A549 (cell line): ENCODE measurements at regions not wholly inside any gene's neighbourhood (a gene's known extent, or its start where the extent isn't known, plus 50 kb on each side); places are given as distances from the start of the nearest gene placed in this dataset.

Experiments used
- ATAC-seq, 2 experiments: fragments of 200-7000 bp in 1 of 2; fragments of >200 bp in 1 of 2; cut with Nextera tagmentation in 1 of 2; cut with Tn5 transposase in 1 of 2; 3 replicates each; pipeline versions ENCODE4 v1.8.0 to v1.9.1; 2018 to 2020; ENCODE audit warnings: mild to moderate bottlenecking in 1 of 2, moderate library complexity in 1 of 2
- CTCF ChIA-PET: fragments of 300-600 bp; sonication (Branson Sonifier 250); formaldehyde crosslinking; extraction: SDS; loops from one replicate; lab custom pipeline; 2021; ENCODE audit warnings: antibody characterized with exemption, inconsistent platforms; lab: Yijun Ruan, JAX
- POLR2A ChIA-PET: fragments of 350-600 bp; formaldehyde crosslinking; extraction: SDS; loops from one replicate; lab custom pipeline; 2021; ENCODE audit warnings: antibody characterized with exemption, inconsistent platforms; lab: Yijun Ruan, JAX
- DNase-seq, 2 experiments: peaks; one replicate each; pipeline versions ENCODE4 v3.0.0 to v3.0.0-alpha.2; 2011 to 2016; ENCODE audit warnings: low read depth in 1 of 2, low spot score in 1 of 2
- FAIRE-seq: peaks from 2 replicates; lab custom pipeline; 2011; peaks lifted over from hg19 to GRCh38; lab: Jason Lieb, UNC
- H3K27ac ChIP-seq, 2 experiments: fragments of >200 bp; sonication (Bioruptor Twin); formaldehyde crosslinking; 3 replicates each; pipeline ENCODE4 v1.5.1; 2016 to 2017
- H3K4me1 ChIP-seq: fragments of >200 bp; sonication (Bioruptor Twin); formaldehyde crosslinking; 3 replicates; pipeline ENCODE4 v1.6.1; 2016
- H3K4me2 ChIP-seq: fragments of >200 bp; sonication (Bioruptor Twin); formaldehyde crosslinking; 3 replicates; pipeline ENCODE4 v1.6.1; 2016
- H3K4me3 ChIP-seq: fragments of >200 bp; sonication (Bioruptor Twin); formaldehyde crosslinking; 3 replicates; pipeline ENCODE4 v1.5.1; 2016
- H3K9me3 ChIP-seq: fragments of >200 bp; sonication (Bioruptor Twin); formaldehyde crosslinking; 3 replicates; pipeline ENCODE4 v1.6.1; 2016
- CBX8 ChIP-seq: fragments of 200-600 bp; sonication (generic); IDR thresholded peaks from 2 replicates; pipeline ENCODE4 v1.6.1; 2016
- CEBPB ChIP-seq, 2 experiments: fragments of >200 bp in 1 of 2; sonication (Bioruptor Twin) in 1 of 2; formaldehyde crosslinking in 1 of 2; IDR thresholded peaks; 2 replicates each; pipeline ENCODE4 v1.6.1; 2012 to 2016
- CHD2 ChIP-seq: fragments of 150-350 bp; IDR thresholded peaks from 2 replicates; pipeline ENCODE4 v1.6.1; 2014; ENCODE audit warnings: low read length; ENCODE audit not compliant: partially characterized antibody
- E2F6 ChIP-seq: IDR thresholded peaks from 2 replicates; pipeline ENCODE4 v1.6.1; 2012; ENCODE audit warnings: low read depth, borderline replicate concordance
- EHF ChIP-seq: fragments of 250-450 bp; sonication (Bioruptor Pico); IDR thresholded peaks from 2 replicates; pipeline ENCODE4 v1.5.0; 2020; ENCODE audit warnings: mild to moderate bottlenecking
- FOSB ChIP-seq: fragments of 250-450 bp; sonication (Bioruptor Pico); IDR thresholded peaks from 2 replicates; pipeline ENCODE4 v1.5.0; 2020; ENCODE audit warnings: mild to moderate bottlenecking, moderate library complexity
- FOXS1 ChIP-seq: fragments of 250-450 bp; sonication (Bioruptor Pico); IDR thresholded peaks from 2 replicates; pipeline ENCODE4 v1.5.0; 2020; ENCODE audit warnings: mild to moderate bottlenecking, moderate library complexity
- GATA3 ChIP-seq: IDR thresholded peaks from 2 replicates; pipeline ENCODE4 v1.6.1; 2012; ENCODE audit warnings: borderline replicate concordance
- HEYL ChIP-seq: fragments of 250-450 bp; sonication (Bioruptor Pico); IDR thresholded peaks from 2 replicates; pipeline ENCODE4 v1.8.0; 2021; ENCODE audit warnings: mild to moderate bottlenecking, moderate library complexity
- HOXB13 ChIP-seq: fragments of 250-450 bp; sonication (Bioruptor Pico); IDR thresholded peaks from 2 replicates; pipeline ENCODE4 v1.5.0; 2020; ENCODE audit warnings: low read depth, mild to moderate bottlenecking, moderate library complexity
- JUN ChIP-seq, 2 experiments: fragments of >200 bp; sonication (Bioruptor Twin); formaldehyde crosslinking; IDR thresholded peaks; 2 replicates in 1 of 2; 3 replicates in 1 of 2; pipeline ENCODE4 v1.6.1; 2016 to 2017
- JUNB ChIP-seq: fragments of >200 bp; sonication (Bioruptor Twin); formaldehyde crosslinking; IDR thresholded peaks from 2 replicates; pipeline ENCODE4 v1.6.1; 2016
- MAFK ChIP-seq: fragments of 450-650 bp; IDR thresholded peaks from 2 replicates; pipeline ENCODE4 v1.6.1; 2014; ENCODE audit not compliant: partially characterized antibody
- MAZ ChIP-seq: fragments of 150-350 bp; IDR thresholded peaks from 2 replicates; pipeline ENCODE4 v1.6.1; 2014; ENCODE audit warnings: antibody characterized with exemption, low read depth, low read length, borderline replicate concordance
- PBX3 ChIP-seq: IDR thresholded peaks from 2 replicates; pipeline ENCODE4 v1.6.1; 2012
- POLR2AphosphoS2 ChIP-seq: conservative IDR thresholded peaks from 2 replicates; pipeline ENCODE4 v1.6.1; 2012; ENCODE audit warnings: low read length, improper control_type of control experiment, inconsistent platforms
- RAD21 ChIP-seq, 2 experiments: fragments of >200 bp in 1 of 2; sonication (Bioruptor Twin) in 1 of 2; formaldehyde crosslinking in 1 of 2; IDR thresholded peaks in 1 of 2; conservative IDR thresholded peaks in 1 of 2; 2 replicates in 1 of 2; 3 replicates in 1 of 2; pipeline ENCODE4 v1.6.1; 2012 to 2018; ENCODE audit warnings: inconsistent platforms in 1 of 2
- RARB ChIP-seq: fragments of 250-450 bp; sonication (Bioruptor Pico); IDR thresholded peaks from 2 replicates; pipeline ENCODE4 v1.8.0; 2021; ENCODE audit warnings: mild to moderate bottlenecking, moderate library complexity
- RCOR1 ChIP-seq: fragments of 150-350 bp; IDR thresholded peaks from 2 replicates; pipeline ENCODE4 v1.6.1; 2014; ENCODE audit warnings: antibody characterized with exemption, low read length, low read depth
- REST ChIP-seq: fragments of 200-600 bp; sonication (generic); IDR thresholded peaks from 2 replicates; pipeline ENCODE4 v1.6.1; 2016; ENCODE audit warnings: antibody characterized with exemption, mild to moderate bottlenecking, moderate library complexity
- RFX5 ChIP-seq: fragments of 450-650 bp; IDR thresholded peaks from 2 replicates; pipeline ENCODE4 v1.7.1; 2014; ENCODE audit warnings: antibody characterized with exemption, mild to moderate bottlenecking, moderate library complexity
- SREBF2 ChIP-seq: fragments of 450-650 bp; IDR thresholded peaks from 2 replicates; pipeline ENCODE4 v1.6.1; 2014; ENCODE audit warnings: mild to moderate bottlenecking, moderate library complexity
- TFCP2L1 ChIP-seq: fragments of 250-450 bp; sonication (Bioruptor Pico); IDR thresholded peaks from 2 replicates; pipeline ENCODE4 v1.5.0; 2021; ENCODE audit warnings: mild to moderate bottlenecking
- TP53 ChIP-seq: fragments of 250-450 bp; sonication (Bioruptor Pico); IDR thresholded peaks from 2 replicates; pipeline ENCODE4 v1.5.0; 2021; ENCODE audit warnings: mild to moderate bottlenecking, moderate library complexity
- USF2 ChIP-seq: fragments of 450-650 bp; IDR thresholded peaks from 2 replicates; pipeline ENCODE4 v1.6.1; 2014; ENCODE audit warnings: antibody characterized with exemption
- ZC3H11A ChIP-seq: fragments of 450-650 bp; IDR thresholded peaks from 2 replicates; pipeline ENCODE4 v1.6.1; 2014; ENCODE audit warnings: antibody characterized with exemption, mild to moderate bottlenecking
- ZFP36 ChIP-seq: fragments of 450-650 bp; IDR thresholded peaks from 2 replicates; pipeline ENCODE4 v1.6.1; 2014; ENCODE audit warnings: borderline replicate concordance; ENCODE audit not compliant: partially characterized antibody
- ZNF302 ChIP-seq: fragments of 250-450 bp; sonication (Bioruptor Pico); IDR thresholded peaks from 2 replicates; pipeline ENCODE4 v1.9.0; 2021; ENCODE audit warnings: inconsistent platforms, mild to moderate bottlenecking, moderate library complexity
- ZSCAN20 ChIP-seq: fragments of 250-450 bp; sonication (Bioruptor Pico); IDR thresholded peaks from 2 replicates; pipeline ENCODE4 v1.8.0; 2022; ENCODE audit warnings: mild to moderate bottlenecking, moderate library complexity
- WGBS: methylation state at CpG from one replicate; pipeline ENCODE4 v1.1.6; 2017; ENCODE audit errors: missing lambda C conversion rate; 5-methylcytosine and 5-hydroxymethylcytosine counted together
- TF ChIP-seq, protein P1 (sequence below): fragments of 250-450 bp; sonication (Bioruptor Pico); IDR thresholded peaks from 2 replicates; pipeline ENCODE4 v1.5.0; 2020; ENCODE audit warnings: low read depth, mild to moderate bottlenecking, moderate library complexity

GRCh38 chr7:91353848-91354247 is 89.6 kb downstream of the FZD1 start (continued):
- TF ChIP-seq ZFP36: no peak
- TF ChIP-seq E2F6: no peak

DNA sequence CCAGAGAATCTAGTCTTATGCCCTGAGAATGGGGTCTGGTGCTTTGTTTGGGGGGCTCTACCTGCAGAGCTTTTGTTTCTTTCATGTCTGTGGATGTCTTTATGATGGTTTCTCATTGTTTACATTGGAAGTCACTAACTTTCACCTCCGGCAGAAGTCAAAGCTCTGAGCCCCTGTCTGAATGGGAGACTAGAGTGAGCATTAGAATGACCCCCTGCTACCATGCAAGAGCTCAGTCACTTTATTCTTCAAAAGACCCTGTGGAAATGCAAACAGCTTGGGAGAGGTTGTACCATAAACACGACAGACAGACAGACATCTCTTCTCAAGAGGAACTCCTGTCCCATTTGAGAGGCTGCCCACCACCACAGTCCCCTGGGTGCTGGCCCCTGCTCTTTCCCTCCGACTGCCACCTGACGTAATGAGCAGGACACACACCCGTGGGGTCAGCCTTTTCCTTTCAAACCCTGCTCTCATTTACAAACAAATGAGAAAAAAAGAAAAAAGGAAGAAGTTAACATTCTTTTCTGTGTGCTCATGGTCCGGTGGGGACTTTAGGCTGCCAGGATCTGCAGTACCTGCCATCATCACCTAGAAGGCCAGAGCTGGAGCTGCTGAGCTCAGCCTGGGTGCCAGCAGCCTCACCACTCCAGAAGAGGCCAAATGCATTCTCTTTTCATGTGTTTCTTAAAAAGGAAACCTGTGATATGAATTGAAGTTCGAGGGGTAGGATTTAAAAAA is 91.6 kb downstream of the FZD1 start:
- FAIRE-seq (no peak), DNase-seq (no peak), ATAC-seq (no peak)
- H3K9me3 ChIP-seq: no peaks in the 10 kb centered on the region
- TF ChIP-seq RAD21 (conservative IDR thresholded peaks at IDR 0.05 in 1 of 2, IDR thresholded peaks at IDR 0.05 in 1 of 2) (no peak), SREBF2 (no peak), GATA3 (no peak), CHD2 (no peak), JUN (IDR thresholded peaks at IDR 0.05) (no peak), RFX5 (no peak), CBX8 (no peak), POLR2AphosphoS2 (no peak), RARB (no peak), RCOR1 (no peak), TFCP2L1 (CRISPR knock-in tag) (no peak), FOXS1 (CRISPR knock-in tag) (no peak), ZFP36 (no peak), JUNB (no peak), PBX3 (no peak), REST (no peak), CEBPB (IDR thresholded peaks at IDR 0.05) (no peak), ZNF302 (CRISPR knock-in tag) (no peak)
- TF ChIP-seq, protein P1, sequence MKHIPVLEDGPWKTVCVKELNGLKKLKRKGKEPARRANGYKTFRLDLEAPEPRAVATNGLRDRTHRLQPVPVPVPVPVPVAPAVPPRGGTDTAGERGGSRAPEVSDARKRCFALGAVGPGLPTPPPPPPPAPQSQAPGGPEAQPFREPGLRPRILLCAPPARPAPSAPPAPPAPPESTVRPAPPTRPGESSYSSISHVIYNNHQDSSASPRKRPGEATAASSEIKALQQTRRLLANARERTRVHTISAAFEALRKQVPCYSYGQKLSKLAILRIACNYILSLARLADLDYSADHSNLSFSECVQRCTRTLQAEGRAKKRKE (CRISPR knock-in tag): no peak
- no peaks in the 10 kb centered on the region for H3K4me1 ChIP-seq
- H3K4me3 ChIP-seq: no peak overlapping the region
- ChIA-PET CTCF (no interaction called here), POLR2A (no interaction called here)
- no peak overlapping the region for H3K4me2 ChIP-seq
- H3K27ac ChIP-seq: no peak overlapping the region
- 17% methylated on average over 7 of the region's 7 CpGs for WGBS

GRCh38 chr7:91356915-91357314 is 92.7 kb downstream of the FZD1 start:
- no peak overlapping the region for H3K4me3 ChIP-seq
- ATAC-seq (no peak), FAIRE-seq (no peak), DNase-seq (no peak)
- no peaks in the 10 kb centered on the region for H3K9me3 ChIP-seq
- H3K27ac ChIP-seq: no peak overlapping the region
- H3K4me2 ChIP-seq: no peak overlapping the region
- no peaks in the 10 kb centered on the region for H3K4me1 ChIP-seq
- CTCF ChIA-PET: no interaction called here
- POLR2A ChIA-PET: no interaction called here
- TF ChIP-seq MAFK: no peak
- TF ChIP-seq EHF: no peak
- no peak for TF ChIP-seq TP53 (CRISPR knock-in tag)
- TF ChIP-seq FOSB (CRISPR knock-in tag): no peak
- no peak for TF ChIP-seq HOXB13 (CRISPR knock-in tag)
- no peak for TF ChIP-seq USF2
- no peak for TF ChIP-seq HEYL
- TF ChIP-seq CBX8: no peak
- TF ChIP-seq MAZ: no peak
- TF ChIP-seq SREBF2: no peak
- TF ChIP-seq ZSCAN20: no peak
- TF ChIP-seq ZC3H11A: no peak
- TF ChIP-seq E2F6: no peak
